GM18520 (cell line): ENCODE measurements at regions not wholly inside any gene's neighbourhood (a gene's known extent, or its start where the extent isn't known, plus 50 kb on each side); places are given as distances from the start of the nearest gene placed in this dataset.

ENCODE experiments used
- ATAC-seq: cut with Tn5 transposase; IDR thresholded peaks from one replicate; pipeline ENCODE4 v1.9.1; 2021; ENCODE audit not compliant: unreplicated experiment

DNA sequence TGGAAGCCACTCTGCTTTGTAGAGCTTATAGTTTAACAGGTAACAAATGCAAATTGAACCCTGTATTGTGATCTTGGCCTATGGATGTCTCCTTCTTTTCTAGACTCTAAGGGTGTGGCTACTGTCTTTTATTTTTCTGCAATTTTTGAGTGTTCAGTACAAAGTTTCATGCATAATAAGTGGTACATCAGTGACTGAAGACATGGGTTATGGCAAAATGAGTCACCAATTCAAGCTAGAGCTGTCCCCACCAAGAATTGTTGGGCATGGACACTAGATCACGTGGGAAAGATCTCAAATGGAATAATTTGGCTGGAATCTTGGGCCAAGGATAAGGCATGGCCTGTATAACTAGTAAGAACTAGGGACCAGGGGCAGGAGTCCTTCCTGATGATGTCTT, 228.4 kb upstream of the N4BP1 start:
- no peak for ATAC-seq

DNA sequence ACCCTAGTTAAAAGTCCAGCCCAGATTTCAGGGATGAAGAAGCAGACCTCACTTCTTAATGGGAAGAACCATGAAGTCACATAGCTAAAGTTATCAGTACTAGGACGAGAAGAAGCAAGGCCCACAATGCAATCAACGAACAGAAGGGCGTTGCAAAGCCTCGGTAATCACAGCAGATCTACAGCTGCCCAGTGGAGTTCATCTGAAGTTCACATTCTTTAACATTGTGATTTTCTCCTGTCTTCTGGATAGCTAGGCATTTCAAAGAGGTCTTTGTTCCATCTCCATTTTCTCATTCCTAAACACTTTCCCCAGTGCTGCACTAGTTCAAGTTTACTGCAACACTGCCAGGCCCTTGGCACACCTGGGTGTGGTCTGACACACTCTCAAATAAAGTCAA, 226.7 kb upstream of the N4BP1 start:
- ATAC-seq: no peak

DNA sequence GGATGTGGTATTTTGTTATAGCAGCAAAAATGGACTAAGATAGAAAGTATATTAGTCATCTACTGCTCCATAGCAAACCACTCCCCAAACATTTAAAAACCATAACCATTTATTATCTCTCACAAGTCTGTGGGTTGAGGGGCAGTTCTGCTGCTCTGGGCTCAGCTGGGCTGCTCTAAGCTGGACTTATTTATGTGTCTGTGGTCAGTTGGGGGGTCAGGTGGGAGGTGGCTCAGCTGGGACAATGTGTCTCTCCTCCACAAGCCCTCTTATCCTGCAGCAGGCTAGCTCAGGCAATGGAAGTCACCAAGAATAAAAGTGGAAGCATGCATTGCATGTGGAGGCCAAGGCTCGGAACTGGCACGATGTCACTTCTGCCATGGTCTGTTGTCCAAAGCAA, 226.1 kb upstream of the N4BP1 start:
- ATAC-seq: no peak

DNA sequence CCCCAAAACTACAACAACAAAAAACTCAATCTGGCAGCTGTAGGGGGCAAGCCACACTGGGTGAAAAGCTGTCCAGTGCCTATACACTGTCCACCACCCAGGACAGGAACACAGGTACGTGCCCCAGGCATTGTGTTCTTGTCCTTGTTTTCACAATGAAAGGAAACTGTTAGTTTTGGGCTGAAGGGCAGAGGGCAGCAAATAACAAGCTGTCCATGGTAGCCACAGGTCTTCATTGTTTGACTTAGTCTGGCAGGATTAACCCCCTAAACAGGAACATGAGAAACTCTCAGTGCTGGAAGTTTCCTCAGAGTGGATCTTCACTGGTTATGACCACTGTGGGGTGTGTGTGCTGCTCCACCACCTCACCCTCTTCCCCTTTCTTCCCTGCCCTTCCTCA, 224.6 kb upstream of the N4BP1 start:
- ATAC-seq: no peak

DNA sequence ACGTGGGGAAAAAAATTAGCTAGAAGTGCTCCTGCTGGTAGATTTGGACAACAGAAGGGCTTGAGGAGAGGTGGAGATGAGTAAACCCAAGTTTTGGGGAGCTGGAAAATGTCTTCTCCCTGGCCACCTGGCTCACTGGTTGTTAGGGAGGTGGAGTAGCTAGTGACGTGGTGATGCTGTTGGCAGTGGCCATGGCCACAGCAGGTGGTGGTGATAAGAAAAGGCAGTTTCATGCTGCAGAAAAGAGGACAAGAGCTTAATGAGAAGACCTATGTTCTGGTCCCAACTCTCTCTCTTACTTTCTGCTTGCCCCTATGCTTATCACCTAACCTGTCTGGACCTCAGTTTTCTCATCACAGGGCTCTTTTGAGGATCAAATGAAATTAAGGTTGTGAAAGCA, 223.5 kb upstream of the N4BP1 start:
- no peak for ATAC-seq

DNA sequence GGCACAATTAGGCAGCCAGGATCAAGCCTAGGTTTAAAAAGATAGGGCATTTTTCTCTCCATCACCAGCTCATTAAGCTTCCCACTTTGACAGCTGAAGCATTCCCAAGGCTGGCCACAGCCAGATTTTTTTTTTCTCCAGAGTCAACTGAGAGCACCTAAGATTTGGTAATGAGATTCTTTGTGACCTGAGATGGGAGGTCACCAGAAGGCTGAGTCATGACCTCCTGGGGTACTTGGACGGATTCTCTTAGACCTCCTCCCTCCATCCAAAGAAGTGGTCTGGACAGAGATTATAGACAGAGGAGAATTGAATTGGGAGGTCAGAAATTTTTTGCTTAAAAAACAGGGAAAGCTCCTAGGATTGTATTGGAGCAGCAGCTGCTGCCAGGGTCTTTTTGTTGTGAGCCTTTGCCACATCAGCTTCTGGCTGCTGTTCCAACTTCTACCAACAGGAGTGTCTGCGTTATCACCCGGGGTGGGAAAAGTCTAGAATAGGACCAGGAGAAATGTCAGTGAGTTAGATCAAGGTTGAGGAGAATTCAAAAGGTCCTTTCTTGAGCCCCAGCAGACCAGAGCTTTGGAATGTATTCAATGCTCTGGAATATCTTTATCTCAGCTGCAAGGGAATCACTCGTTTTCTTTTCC, 221.2 kb upstream of the N4BP1 start:
- no peak for ATAC-seq

DNA sequence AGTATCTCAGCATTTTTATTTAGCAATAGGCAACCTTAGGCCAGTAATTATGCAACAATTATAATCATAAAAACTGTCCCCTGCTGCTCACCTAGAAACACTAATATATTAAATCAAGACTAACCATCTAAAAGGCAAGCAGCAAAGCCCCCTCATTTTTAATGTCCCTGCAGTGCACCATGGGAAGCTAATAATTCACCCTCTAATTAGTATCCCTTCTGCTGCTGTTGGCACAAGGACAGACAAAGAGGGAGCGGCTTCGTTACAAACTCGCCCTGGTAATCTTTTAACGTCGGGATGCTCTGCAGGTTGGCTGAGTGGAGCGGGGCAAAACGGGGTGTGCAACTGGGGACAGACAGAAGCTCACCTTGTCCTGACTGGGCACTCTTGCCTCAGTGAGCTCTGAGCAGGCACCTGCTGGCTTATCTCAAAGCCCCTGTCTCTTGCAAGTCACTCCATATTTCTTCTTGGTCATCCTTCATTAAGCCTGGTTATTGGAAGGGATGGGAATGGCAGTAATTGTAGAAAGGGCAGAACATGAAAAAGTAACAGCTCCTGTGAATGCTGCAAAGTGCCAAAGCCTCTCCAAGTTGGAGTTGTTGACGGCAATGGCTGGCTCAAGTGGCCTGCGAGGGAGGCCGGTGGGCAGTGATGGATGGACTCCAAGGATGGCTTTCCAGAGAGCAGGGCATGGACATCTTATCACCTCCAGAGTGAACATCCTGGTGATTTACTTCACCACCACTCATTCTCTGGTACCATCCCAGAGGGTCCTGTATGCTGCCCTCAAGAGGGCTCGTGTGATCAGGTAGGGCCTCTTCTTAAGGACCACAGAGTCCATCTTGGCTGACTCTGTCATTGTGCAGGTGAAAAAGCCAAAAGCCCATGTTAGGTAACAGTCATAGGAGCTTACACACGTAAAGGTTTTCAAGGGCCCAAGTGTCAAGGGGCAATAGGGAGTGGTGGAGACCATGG, 219.6 kb upstream of the N4BP1 start:
- ATAC-seq: no peak

DNA sequence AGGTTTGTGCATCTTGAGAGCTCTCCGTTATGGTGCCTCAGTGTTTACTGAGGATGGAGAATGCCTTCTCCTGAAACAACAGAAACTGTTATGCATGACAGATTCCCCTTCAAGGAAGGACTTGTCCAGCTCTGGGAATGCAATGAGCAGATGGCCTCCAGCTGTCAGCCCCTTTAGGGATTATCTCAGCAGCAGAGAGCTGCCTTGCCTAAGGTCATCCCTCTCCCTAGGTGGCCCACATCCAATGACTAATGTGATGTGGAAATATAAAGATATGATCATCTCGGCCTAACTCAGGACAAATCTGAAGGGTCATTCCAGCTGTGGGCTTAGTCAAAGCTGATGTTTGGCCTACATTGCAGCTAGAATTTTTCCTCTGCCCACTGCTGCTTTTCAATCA, 214.3 kb upstream of the N4BP1 start:
- no peak for ATAC-seq

DNA sequence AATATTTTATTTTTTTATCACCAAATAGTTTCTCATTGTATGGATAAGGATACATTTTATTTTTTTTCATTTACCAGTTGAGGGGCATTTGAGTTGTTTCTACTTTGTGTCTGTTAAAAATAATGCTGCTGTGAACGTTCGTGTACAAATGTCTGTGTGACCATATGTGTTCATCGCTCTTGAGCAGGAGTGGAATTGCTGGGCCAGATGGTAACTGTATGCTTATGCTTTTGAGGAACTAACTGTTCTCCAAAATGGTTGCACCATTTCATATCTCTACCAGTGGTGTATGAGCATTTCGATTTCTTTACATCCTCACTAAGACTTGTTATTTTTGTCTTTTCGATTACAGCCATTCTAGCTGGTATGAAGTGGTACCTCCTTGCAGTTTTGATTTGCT, 212.5 kb upstream of the N4BP1 start:
- ATAC-seq: no peak

DNA sequence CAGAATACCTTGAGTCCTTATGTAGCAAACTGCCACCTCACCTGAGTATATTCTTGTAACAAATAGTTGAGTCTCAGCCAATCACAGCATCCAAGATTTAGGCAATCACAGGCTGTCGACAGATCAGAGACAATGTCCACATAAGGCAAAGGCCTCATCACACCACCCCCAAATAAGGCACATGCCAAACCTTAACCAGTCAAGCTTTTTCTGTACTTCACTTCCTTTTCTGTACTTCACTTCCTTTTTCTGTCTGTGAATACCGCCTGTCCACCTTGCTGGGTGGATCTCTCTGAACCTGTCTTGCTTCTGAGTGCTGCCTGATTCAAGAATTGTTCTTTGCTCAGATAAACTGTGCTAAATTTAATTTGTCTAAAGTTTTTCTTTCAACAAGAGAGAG, 210.4 kb upstream of the N4BP1 start:
- no peak for ATAC-seq

DNA sequence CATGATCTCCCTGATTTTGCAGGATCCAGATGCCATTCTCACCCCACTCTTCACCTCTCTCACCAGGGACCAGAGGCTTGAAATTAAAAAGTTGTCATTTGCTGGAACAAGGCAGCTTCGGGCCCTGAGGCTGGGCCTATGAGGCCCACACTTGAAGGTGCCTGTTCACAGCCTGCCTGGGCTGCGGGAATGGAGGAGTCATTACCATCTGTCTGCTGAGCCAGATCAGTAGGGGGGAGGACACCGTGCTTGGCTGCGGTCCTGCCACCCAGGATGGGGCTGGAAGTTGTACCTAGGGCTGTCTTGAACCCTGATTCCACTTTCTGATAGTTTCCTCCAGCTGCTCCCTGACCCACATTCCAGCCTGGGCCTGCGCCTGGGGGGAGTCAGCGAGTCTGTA, 208.3 kb upstream of the N4BP1 start:
- ATAC-seq: no peak

DNA sequence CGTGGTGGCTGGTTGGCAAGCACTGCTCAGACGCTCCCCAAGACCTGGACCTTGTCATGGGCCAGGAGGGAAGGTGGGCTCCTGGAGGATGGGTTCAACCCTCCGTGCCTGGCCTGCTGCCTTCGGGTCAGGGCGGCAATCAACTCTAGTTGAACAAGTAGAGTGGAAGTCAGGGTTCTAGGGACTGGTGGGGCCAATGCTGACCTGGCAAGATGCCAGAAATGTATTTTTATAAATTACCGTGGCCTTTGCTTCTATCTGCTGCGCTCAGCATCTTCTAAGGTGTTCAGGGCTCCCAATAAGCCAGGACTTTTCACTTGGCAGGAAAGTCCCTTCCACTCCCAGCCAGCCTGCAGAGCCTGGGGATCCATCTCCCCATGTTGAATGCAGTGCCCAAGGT, 207.1 kb upstream of the N4BP1 start:
- ATAC-seq: no peak

DNA sequence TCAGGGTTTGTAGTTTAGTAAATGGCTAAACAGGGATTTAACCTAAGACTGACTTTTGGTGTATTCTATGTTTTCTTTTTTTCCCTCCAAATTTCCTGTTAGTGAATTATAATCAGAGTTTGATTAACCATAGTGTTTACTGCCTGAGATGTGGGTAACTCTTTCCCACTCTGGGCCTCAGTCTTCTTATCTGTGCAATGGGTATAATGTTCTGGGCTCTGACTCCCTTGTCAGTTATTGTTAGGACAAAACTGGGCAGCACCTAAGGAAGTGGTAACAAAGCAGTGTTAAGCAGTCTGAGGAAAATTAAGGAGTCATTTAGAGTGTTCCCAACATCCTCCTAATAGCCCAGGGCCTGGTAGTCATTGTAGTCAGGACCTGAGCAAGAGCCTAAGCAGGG, 206.4 kb upstream of the N4BP1 start:
- no peak for ATAC-seq

DNA sequence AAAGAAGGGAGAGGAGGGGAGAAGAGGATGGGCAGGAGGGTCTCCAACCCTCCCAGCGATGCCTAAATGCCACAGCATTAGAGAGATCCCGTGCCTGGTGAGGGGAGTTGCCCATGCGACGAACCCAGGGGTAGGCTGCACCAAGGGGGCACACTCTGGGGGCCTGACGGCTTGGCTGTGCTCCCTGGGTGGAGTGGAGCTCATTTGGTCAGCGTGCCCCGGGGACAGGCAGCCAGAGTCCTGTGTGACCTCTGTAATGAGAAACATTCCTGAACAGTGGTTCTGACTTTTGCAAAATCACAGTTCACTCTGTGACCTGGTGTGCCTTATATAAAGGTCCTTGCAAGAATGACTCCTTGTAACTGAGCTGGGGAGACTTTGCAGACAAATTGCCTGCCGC, 205.0 kb upstream of the N4BP1 start:
- no peak for ATAC-seq

DNA sequence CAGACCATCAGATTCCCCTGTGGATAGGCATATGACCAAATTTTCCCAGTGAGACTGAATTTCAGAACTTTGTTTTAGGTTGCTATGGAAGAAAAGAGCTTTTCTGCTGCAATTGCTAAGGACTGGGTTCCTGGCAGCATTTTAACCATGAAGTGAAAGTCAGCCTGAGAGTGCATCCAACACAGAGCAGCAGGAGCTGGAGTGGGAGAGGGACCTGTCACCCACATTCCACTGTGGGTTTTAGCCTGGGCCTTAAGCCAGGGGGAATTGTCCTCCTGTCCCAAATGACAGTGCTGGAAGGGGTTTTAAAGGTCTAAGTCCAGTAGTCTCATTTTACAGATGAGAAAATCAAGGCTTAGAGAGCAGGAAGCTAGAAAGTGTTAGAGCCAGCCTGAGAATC, 203.5 kb upstream of the N4BP1 start:
- ATAC-seq: no peak

DNA sequence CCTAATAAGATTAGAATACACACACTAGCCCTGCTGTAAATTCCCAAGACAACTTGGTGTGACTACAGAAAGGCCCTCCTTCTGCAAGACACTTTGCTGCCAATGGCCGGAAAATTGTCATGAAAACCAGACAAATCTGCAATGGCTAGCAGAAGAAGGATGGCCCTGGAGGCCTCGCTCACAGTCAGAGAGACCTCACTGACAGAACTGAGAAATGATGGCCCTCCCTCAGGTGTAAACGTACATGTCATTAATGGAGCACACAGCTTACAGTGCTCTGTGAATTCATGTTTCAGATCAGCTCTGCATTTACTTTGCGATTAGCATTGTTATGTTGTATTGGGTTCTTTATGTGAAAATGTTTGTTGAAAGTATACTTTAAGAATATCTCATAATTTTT, 202.9 kb upstream of the N4BP1 start:
- no peak for ATAC-seq

DNA sequence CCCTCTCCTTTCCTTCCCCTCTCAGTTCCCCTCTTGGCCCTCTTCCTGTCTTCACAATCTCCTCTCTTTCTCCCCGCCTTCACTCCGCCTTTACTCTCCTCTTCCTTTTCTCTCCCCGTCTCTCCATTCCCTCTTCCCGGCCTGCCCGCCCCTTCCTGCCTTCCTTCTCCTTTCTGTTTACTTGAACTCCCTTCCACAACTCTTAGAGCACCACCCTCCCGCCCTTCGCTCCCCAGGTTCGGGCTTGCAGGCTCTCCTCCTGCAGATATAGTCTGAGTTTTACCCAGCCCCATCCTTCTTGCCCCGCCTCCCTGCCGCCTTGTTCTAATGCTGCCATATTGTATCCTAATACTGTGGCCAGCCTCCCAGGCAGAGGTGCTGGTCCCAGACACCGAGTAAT, 201.5 kb upstream of the N4BP1 start:
- ATAC-seq: no peak

DNA sequence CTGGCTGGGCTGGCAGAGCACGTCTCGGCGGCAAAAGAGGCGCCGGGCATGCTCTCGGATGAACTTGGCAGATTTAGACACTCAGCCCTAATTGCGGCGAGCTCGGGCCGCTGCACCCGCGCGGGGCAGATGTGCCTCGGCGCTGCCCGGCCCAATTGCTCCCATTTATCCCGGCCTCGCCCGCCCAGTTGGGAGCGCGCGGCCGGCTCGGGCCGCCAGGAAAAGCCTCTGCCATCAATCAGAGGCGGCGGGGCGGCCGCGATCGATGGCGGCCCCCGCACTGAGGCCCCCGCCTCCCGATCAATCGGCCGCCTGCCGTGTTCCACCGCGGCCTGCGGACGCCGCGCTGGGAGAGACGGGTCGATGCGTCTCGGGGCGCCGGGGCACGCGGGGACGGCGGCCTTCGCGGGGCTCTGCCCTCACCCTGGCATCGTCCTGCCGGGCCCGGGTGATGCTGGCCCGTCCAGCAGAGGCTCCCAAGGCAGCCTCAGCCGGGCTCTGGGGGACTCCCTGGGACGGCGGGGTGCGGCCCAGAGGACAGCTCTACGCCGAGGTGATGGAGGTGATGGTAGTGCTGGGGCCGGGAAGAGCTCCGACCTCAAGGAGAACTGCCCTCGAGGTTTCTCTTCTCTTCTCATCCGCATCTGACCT, 200.9 kb upstream of the N4BP1 start:
- ATAC-seq: no peak

DNA sequence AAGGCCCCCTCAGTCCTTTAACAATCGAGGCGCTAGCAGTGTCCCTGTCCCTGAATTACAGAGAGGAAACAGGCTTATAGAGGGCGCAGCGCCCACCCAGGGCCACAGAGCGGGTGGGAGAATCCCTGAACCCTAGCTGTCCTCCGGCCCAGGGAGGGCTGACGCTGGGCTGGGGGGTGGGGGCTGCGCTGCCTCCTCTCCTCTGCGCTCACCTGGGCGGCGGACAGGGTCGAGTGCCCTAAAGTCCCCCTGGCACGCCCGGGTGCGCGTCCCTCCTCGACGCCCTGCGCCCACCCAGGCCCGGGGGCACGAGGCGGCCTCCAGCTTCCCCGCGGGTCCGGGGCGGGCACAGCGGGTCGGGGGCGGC, 200.4 kb upstream of the N4BP1 start:
- ATAC-seq: no peak

DNA sequence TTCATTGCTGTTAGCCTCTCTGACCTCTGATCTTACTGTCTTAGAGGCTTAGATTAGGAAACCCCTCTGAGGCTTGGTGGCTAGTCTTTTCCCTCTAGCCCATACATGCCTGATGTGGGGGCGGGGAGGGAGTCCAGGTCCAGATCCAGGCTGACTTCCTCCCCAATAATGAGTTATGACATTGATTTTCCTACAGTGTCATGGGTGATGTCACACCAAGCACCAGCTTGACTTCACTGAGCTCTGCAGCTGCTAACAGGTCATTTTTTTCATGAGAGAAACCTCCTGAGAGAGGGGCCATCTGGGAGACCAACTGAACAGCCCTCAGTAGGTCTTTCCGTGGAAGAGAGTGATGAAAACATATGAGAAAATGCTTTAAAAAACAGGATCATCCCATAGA, 180.2 kb upstream of the N4BP1 start:
- ATAC-seq: no peak

DNA sequence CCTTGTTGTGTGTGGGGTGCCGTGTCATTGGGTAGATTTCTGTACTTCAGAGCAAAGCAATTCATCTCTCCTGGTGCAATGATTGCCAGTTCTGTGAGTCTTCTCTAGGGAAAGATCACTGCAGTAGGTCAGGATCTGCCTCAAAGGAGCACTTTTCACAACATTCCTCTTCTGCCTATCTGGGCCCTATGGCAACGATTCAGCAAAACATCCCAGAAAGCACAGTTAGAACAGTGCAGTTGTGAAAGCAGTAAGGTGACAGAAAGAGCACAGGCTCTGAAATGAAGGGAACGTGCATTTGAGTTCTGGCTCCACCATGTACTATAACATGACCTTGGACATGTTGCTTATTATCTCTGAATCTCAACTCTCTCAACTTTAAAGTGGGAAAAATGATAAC, 178.5 kb upstream of the N4BP1 start:
- no peak for ATAC-seq

DNA sequence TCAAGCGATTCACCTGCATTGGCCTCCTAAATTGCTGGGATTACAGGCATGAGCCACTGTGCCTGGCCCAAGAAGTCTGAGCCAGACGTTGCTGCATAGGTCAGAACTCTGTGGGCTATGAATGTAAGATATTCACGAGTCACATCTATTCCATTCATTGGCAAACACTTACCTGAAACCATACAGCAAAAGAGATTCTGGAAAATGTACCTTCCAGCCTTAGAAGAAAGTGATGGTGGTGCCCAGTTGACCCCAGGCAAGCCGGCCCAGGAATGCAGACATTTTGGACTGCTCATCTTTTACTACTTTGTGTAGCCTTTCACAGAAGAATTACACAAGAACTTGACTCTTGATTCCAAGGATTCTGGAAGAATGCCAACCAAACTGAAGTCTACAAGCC, 135.6 kb upstream of the N4BP1 start:
- no peak for ATAC-seq
